ENCODE measurements at regions not wholly inside any gene's neighbourhood (a gene's known extent, or its start where the extent isn't known, plus 50 kb on each side); places are given as distances from the start of the nearest gene placed in this dataset.

GRCh38 chr3:72123908-72124441 is 339.0 kb upstream of the PROK2 start (continued):
- TF ChIP-seq USF2 (IDR thresholded peaks at IDR 0.05): no peak
- TF ChIP-seq NFE2L2 (conservative IDR thresholded peaks at IDR 0.05; ENCODE audit: low read length): no peak
- peak; percentile 87 to 92 for TF ChIP-seq CEBPB (IDR thresholded peaks at IDR 0.05)
- TF ChIP-seq RAD21 (conservative IDR thresholded peaks at IDR 0.05 in 1 of 2, IDR thresholded peaks at IDR 0.05 in 1 of 2): peak in 1 of 2 experiments; percentile 39; a peak in 2 of 5 replicates
- peak; percentile 94 for TF ChIP-seq JUNB (IDR thresholded peaks at IDR 0.05)

- no peak overlapping the region for H3K27ac ChIP-seq
- H3K4me2 ChIP-seq: no peak overlapping the region
- peaks cover 12% of the 10 kb centered on the region for H3K4me1 ChIP-seq
- ChIA-PET CTCF (interaction anchor here (1.0 kb wide), 1 partner anchor 24 kb away, joined by 3 read pairs; no protein-coding TSS in a partner anchor), POLR2A (no interaction called here)
- 52% methylated on average over 5 of the region's 5 CpGs for WGBS (ENCODE audit: missing lambda C conversion rate)
- no peaks in the 10 kb centered on the region for H3K9me3 ChIP-seq
- FAIRE-seq (no peak), DNase-seq (ENCODE audit: low read depth in 1 of 2, low spot score in 1 of 2) (no peak), ATAC-seq (no peak)
- no peak overlapping the region for H3K4me3 ChIP-seq
- TF ChIP-seq HEYL (CRISPR knock-in tag; IDR thresholded peaks at IDR 0.05) (no peak), CHD2 (IDR thresholded peaks at IDR 0.05; ENCODE audit: low read length, partially characterized antibody) (no peak), HOXB5 (CRISPR knock-in tag; IDR thresholded peaks at IDR 0.05) (no peak), ZFP36 (IDR thresholded peaks at IDR 0.05; ENCODE audit: borderline replicate concordance, partially characterized antibody) (no peak), PBX3 (IDR thresholded peaks at IDR 0.05) (no peak), FOXS1 (CRISPR knock-in tag; IDR thresholded peaks at IDR 0.05) (no peak), EHMT2 (IDR thresholded peaks at IDR 0.05; ENCODE audit: low read depth) (no peak), HDAC2 (IDR thresholded peaks at IDR 0.05) (no peak), MAX (IDR thresholded peaks at IDR 0.05) (no peak), JUN (IDR thresholded peaks at IDR 0.05) (no peak), RFX5 (IDR thresholded peaks at IDR 0.05) (no peak), GATA3 (IDR thresholded peaks at IDR 0.05; ENCODE audit: borderline replicate concordance) (no peak), CBX2 (IDR thresholded peaks at IDR 0.05; ENCODE audit: borderline replicate concordance, low read depth) (no peak), RAD21 (conservative IDR thresholded peaks at IDR 0.05 in 1 of 2, IDR thresholded peaks at IDR 0.05 in 1 of 2) (no peak), HMGXB4 (CRISPR knock-in tag; IDR thresholded peaks at IDR 0.05; ENCODE audit: borderline replicate concordance) (no peak)
Measured at GRCh38 chr3:72120806-72121778, 336.1 kb upstream of the PROK2 start.

- ChIA-PET POLR2A (no interaction called here), CTCF (interaction anchor here (1.2 kb wide), 1 partner anchor 16 kb away, joined by 3 read pairs; no protein-coding TSS in a partner anchor)
- ATAC-seq (no peak), FAIRE-seq (no peak), DNase-seq (ENCODE audit: low read depth in 1 of 2, low spot score in 1 of 2) (no peak)
- no peaks in the 10 kb centered on the region for H3K9me3 ChIP-seq
- no peak overlapping the region for H3K27ac ChIP-seq
- H3K4me2 ChIP-seq: no peak overlapping the region
- no peak overlapping the region for H3K4me3 ChIP-seq
- H3K4me1 ChIP-seq: peaks cover 12% of the 10 kb centered on the region
- WGBS (ENCODE audit: missing lambda C conversion rate): 63% methylated on average over 4 of the region's 4 CpGs
- TF ChIP-seq SREBF2 (IDR thresholded peaks at IDR 0.05) (no peak), MAZ (IDR thresholded peaks at IDR 0.05; ENCODE audit: borderline replicate concordance, low read depth, low read length) (no peak), TP53 (CRISPR knock-in tag; IDR thresholded peaks at IDR 0.05) (no peak), RAD21 (conservative IDR thresholded peaks at IDR 0.05 in 1 of 2, IDR thresholded peaks at IDR 0.05 in 1 of 2) (no peak), HOXB5 (CRISPR knock-in tag; IDR thresholded peaks at IDR 0.05) (no peak), MAX (IDR thresholded peaks at IDR 0.05) (no peak), CEBPB (IDR thresholded peaks at IDR 0.05) (no peak), POLR2A (IDR thresholded peaks at IDR 0.05; ENCODE audit: low read length) (no peak)
Measured at GRCh38 chr3:72120039-72120438, 335.1 kb upstream of the PROK2 start.
